Omental fat pad (tissue), 1 donor: ENCODE measurements at regions not wholly inside any gene's neighbourhood (a gene's known extent, or its start where the extent isn't known, plus 50 kb on each side); places are given as distances from the start of the nearest gene placed in this dataset. TPM values are rescaled to one million over a fixed set of nuclear protein-coding genes. Genes with fewer than 3 reads are reported as not detected.

Experiments
- small RNA-seq: library from RNA; depleted of rRNA; stranded (forward); fragments of <200 nt; gene quantifications from one replicate; pipeline ENCODE3, GENCODE V24; 2016

Small RNA genes lying in the stretch of these regions (small RNA-seq; reads per million reads assigned to genes)
- not detected for gene RF00017
- not detected for gene SCARNA16
